ENCODE measurements at regions not wholly inside any gene's neighbourhood (a gene's known extent, or its start where the extent isn't known, plus 50 kb on each side); places are given as distances from the start of the nearest gene placed in this dataset.
"Not testable (repeated sequence)": the region's sequence is repeated elsewhere in the genome, so short reads cannot be mapped to it uniquely, and the experiment has no call there.

DNA sequence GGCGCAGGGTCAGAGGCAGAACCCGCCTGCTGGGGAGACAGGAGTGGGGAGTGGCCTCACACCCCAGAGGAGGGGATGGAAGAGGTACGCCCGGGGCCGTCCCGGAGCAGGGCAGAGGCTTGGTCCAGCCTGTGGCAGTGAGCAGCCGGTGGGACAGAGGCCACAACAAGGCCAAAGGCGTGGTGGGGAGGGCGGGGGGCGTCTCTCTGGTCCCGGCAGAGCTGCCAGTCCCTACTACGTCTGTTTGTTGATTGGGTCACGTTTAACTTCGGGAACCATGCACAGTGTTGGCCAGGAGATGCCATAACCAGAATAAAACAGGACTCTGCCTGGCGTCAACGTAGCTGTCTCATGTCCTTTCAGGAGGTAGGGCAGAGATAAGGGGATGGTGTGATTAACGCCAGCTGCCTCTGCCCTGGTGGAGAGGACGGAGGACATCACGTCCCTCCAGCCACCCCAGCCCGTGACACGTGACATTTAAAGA lies 192.8 kb downstream of the BANP start (continued):
- TF ChIP-seq, protein P1, sequence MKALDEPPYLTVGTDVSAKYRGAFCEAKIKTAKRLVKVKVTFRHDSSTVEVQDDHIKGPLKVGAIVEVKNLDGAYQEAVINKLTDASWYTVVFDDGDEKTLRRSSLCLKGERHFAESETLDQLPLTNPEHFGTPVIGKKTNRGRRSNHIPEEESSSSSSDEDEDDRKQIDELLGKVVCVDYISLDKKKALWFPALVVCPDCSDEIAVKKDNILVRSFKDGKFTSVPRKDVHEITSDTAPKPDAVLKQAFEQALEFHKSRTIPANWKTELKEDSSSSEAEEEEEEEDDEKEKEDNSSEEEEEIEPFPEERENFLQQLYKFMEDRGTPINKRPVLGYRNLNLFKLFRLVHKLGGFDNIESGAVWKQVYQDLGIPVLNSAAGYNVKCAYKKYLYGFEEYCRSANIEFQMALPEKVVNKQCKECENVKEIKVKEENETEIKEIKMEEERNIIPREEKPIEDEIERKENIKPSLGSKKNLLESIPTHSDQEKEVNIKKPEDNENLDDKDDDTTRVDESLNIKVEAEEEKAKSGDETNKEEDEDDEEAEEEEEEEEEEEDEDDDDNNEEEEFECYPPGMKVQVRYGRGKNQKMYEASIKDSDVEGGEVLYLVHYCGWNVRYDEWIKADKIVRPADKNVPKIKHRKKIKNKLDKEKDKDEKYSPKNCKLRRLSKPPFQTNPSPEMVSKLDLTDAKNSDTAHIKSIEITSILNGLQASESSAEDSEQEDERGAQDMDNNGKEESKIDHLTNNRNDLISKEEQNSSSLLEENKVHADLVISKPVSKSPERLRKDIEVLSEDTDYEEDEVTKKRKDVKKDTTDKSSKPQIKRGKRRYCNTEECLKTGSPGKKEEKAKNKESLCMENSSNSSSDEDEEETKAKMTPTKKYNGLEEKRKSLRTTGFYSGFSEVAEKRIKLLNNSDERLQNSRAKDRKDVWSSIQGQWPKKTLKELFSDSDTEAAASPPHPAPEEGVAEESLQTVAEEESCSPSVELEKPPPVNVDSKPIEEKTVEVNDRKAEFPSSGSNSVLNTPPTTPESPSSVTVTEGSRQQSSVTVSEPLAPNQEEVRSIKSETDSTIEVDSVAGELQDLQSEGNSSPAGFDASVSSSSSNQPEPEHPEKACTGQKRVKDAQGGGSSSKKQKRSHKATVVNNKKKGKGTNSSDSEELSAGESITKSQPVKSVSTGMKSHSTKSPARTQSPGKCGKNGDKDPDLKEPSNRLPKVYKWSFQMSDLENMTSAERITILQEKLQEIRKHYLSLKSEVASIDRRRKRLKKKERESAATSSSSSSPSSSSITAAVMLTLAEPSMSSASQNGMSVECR (CRISPR knock-in tag; IDR thresholded peaks at IDR 0.05; ENCODE audit: borderline replicate concordance): no peak
- TF ChIP-seq RELA (CRISPR knock-in tag; IDR thresholded peaks at IDR 0.05; ENCODE audit: borderline replicate concordance) (no peak), TP53 (CRISPR knock-in tag; IDR thresholded peaks at IDR 0.05) (no peak)

- H3K9me3 Mint-ChIP-seq; H3K4me3 Mint-ChIP-seq; H3K4me1 Mint-ChIP-seq; H3K27me3 Mint-ChIP-seq (ENCODE audit: low read depth); CTCF ChIA-PET; H3K36me3 Mint-ChIP-seq; DNase-seq (ENCODE audit: low spot score); H3K27ac Mint-ChIP-seq: not testable (repeated sequence)
- peak; percentile 43 for ATAC-seq
- POLR2A ChIA-PET: interaction anchor here (0.6 kb wide), 1 partner anchor 690 kb away, joined by 4 read pairs; no protein-coding TSS in a partner anchor
Measured at GRCh38 chr16:88145376-88145775, 194.1 kb downstream of the BANP start.

DNA sequence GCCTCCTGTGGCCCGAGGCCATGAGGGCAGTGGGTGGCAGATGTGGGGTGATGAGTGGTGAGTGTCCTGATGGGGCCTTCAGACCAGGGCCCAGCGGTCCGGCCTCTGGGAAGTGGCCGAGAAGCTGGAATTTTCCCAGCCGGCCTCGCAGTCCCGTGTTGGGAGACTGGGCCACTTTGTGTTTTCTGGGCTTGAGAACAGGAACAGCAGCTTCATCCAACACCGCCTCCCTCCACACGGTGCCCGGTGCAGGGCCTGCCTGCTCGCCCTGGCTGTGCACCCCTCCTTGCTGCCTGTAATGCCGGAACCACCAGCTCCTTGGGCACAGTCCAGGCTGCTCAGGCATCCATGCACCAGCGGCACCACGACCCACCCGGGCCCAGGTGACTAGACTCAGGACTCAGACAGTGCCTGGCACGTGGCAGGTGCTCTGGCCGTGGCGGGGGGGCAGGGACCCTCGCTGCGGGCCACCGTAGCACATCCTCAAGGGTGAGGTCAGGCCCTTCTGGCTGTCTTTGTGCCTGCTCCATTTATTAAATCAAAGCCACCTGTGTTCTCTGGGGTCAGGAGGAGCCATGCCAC lies 194.7 kb downstream of the BANP start:
- H3K36me3 Mint-ChIP-seq; H3K4me1 Mint-ChIP-seq; ATAC-seq; H3K9me3 Mint-ChIP-seq; H3K4me3 Mint-ChIP-seq; H3K27me3 Mint-ChIP-seq (ENCODE audit: low read depth); POLR2A ChIA-PET; CTCF ChIA-PET; DNase-seq (ENCODE audit: low spot score); H3K27ac Mint-ChIP-seq: not testable (repeated sequence)

DNA sequence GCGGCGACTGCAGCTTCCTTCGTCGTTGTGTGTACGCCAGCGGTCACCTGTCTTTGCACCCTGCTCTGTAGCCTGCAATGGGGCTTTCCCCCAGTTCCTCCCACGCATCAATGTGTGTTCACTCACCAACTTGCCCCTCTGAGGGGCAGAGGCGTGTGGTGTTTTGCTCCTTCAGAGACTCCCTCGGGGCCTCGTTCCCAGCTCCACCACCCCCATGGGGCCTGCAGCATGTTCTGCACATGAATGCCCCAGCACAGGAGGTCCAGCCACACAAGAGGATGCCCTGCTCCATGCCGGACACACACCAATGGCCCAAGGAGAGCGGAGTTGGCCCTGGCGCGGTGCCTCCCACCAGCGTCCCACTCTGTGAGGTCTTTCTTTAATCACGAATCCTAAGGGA lies 196.8 kb downstream of the BANP start:
- H3K27me3 Mint-ChIP-seq (ENCODE audit: low read depth); H3K36me3 Mint-ChIP-seq; H3K9me3 Mint-ChIP-seq; H3K4me1 Mint-ChIP-seq; CTCF ChIA-PET; H3K4me3 Mint-ChIP-seq; H3K27ac Mint-ChIP-seq; POLR2A ChIA-PET; DNase-seq (ENCODE audit: low spot score); ATAC-seq: not testable (repeated sequence)

DNA sequence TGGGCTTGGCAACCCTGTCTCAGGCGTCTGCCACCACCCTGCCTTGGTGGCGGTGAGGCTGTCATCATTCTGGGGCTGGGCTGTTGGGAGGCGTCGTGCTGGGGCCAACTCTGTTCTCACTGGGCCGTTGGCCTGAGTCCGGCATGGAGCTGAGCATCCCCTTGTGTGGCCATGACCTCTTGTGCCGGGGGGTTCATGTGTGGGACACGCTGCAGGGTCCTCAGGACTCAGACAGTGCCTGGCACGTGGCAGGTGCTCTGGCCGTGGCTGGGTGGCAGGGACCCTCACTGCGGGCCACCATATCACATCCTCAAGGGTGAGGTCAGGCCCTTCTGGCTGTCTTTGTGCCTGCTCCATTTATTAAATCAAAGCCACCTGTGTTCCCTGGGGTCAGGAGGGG lies 197.4 kb downstream of the BANP start:
- H3K36me3 Mint-ChIP-seq; POLR2A ChIA-PET; H3K4me3 Mint-ChIP-seq; H3K4me1 Mint-ChIP-seq; H3K27me3 Mint-ChIP-seq (ENCODE audit: low read depth); H3K9me3 Mint-ChIP-seq; ATAC-seq; DNase-seq (ENCODE audit: low spot score); CTCF ChIA-PET; H3K27ac Mint-ChIP-seq: not testable (repeated sequence)

GRCh38 chr16:88149158-88149603 lies 197.9 kb downstream of the BANP start:
- H3K9me3 Mint-ChIP-seq; DNase-seq (ENCODE audit: low spot score); H3K4me1 Mint-ChIP-seq; H3K36me3 Mint-ChIP-seq; POLR2A ChIA-PET; H3K4me3 Mint-ChIP-seq; ATAC-seq; CTCF ChIA-PET; H3K27me3 Mint-ChIP-seq (ENCODE audit: low read depth); H3K27ac Mint-ChIP-seq: not testable (repeated sequence)

GRCh38 chr16:88149663-88150062 lies 198.4 kb downstream of the BANP start:
- H3K27ac Mint-ChIP-seq; H3K9me3 Mint-ChIP-seq; ATAC-seq; H3K36me3 Mint-ChIP-seq; DNase-seq (ENCODE audit: low spot score); CTCF ChIA-PET; H3K4me3 Mint-ChIP-seq; H3K4me1 Mint-ChIP-seq; POLR2A ChIA-PET; H3K27me3 Mint-ChIP-seq (ENCODE audit: low read depth): not testable (repeated sequence)

- H3K4me3 Mint-ChIP-seq; H3K9me3 Mint-ChIP-seq; H3K4me1 Mint-ChIP-seq; H3K27ac Mint-ChIP-seq; H3K27me3 Mint-ChIP-seq (ENCODE audit: low read depth); H3K36me3 Mint-ChIP-seq; CTCF ChIA-PET; POLR2A ChIA-PET; ATAC-seq; DNase-seq (ENCODE audit: low spot score): not testable (repeated sequence)
Measured at GRCh38 chr16:88150456-88151128, 199.4 kb downstream of the BANP start.

- ATAC-seq; H3K4me3 Mint-ChIP-seq; H3K4me1 Mint-ChIP-seq; H3K36me3 Mint-ChIP-seq; H3K9me3 Mint-ChIP-seq; H3K27ac Mint-ChIP-seq; H3K27me3 Mint-ChIP-seq (ENCODE audit: low read depth); POLR2A ChIA-PET; CTCF ChIA-PET; DNase-seq (ENCODE audit: low spot score): not testable (repeated sequence)
Measured at GRCh38 chr16:88151129-88151499, 199.9 kb downstream of the BANP start.

DNA sequence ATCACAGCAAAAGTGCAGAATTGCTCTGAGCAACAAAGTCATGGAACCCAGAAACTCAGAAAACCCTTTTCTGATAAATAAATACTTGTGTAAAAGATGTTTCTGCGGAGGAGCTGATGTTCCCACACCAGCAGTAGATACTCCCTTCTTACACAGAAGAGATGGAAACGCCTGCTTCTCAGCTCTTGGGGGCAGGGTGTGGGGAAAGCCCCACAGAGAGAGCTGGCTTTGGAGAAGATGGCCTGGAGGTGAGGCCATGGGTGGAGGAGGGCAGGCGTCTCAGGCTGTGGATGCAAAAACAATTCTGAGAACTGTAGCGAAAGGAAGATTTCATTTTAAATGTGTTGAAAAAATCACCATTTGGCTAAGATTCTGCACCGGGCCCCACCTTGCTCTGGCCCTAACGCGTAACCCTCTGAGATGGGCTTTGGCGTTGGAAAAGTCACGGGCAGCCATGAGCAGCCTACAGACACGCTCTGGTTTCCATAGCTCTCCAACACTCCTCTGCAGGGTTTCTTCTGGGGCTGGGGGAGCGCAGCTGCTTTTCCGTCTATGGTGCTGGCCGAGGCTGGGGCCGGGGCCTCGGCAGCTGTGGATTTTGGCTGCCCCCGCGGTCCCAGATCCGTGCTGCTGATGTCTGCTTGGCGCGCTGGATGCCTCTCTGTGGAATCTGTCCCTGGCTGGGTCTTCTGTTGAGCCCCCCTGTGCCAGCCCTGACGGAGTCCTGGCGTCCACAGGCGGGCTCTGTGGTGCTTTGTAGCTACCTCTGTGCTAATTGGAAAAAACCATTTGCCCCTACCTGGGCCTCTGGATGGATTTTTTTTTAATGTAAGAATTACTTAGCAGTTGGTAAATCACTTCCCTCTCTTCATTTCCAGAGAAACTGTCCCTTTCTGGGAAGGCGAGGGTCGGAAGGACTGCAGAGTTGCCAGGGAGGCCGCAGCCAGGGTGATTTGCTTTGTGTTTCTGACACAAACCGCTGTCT lies 200.9 kb downstream of the BANP start:
- H3K36me3 Mint-ChIP-seq; H3K4me1 Mint-ChIP-seq; CTCF ChIA-PET; POLR2A ChIA-PET; DNase-seq (ENCODE audit: low spot score); H3K27me3 Mint-ChIP-seq (ENCODE audit: low read depth); H3K4me3 Mint-ChIP-seq; ATAC-seq; H3K9me3 Mint-ChIP-seq; H3K27ac Mint-ChIP-seq: not testable (repeated sequence)

Measured in WTC11 (cell line).